T-helper 2 cell treated with Interferon-gamma antibody and Interleukin-4, amounts not matched to agents 100 ng/mL and 5 ng/mL, for 36 hours (primary cell): ENCODE measurements at regions not wholly inside any gene's neighbourhood (a gene's known extent, or its start where the extent isn't known, plus 50 kb on each side); places are given as distances from the start of the nearest gene placed in this dataset.

Source experiments
- intact Hi-C: fragments of 100-400 bp; cut with micrococcal nuclease; formaldehyde crosslinking; loops from one replicate; pipeline ENCODE4 v1.15.1; 2023

GRCh38 chr11:115591380-115591779 lies 87.2 kb upstream of the CADM1 start:
- intact Hi-C loops, result no loop called here

GRCh38 chr11:115590254-115590653 lies 86.0 kb upstream of the CADM1 start:
- intact Hi-C loops, result no loop called here

GRCh38 chr11:115587718-115588342 lies 83.6 kb upstream of the CADM1 start:
- intact Hi-C loops, result no loop called here

- intact Hi-C loops, result no loop called here
Observed at GRCh38 chr11:115585361-115586024, 81.3 kb upstream of the CADM1 start.

GRCh38 chr11:115581871-115582639 lies 77.8 kb upstream of the CADM1 start:
- intact Hi-C loops, result no loop called here

GRCh38 chr11:115580927-115581680 lies 76.9 kb upstream of the CADM1 start:
- intact Hi-C loops, result no loop called here

GRCh38 chr11:115580416-115580815 lies 76.2 kb upstream of the CADM1 start:
- intact Hi-C loops, result no loop called here

- intact Hi-C loops, result no loop called here
Observed at GRCh38 chr11:115579181-115579825, 75.1 kb upstream of the CADM1 start.

GRCh38 chr11:115578275-115578674 lies 74.1 kb upstream of the CADM1 start:
- intact Hi-C loops, result no loop called here

GRCh38 chr11:115577701-115578100 lies 73.5 kb upstream of the CADM1 start:
- intact Hi-C loops, result no loop called here

GRCh38 chr11:115576606-115577380 lies 72.6 kb upstream of the CADM1 start:
- intact Hi-C loops, result no loop called here

GRCh38 chr11:115572551-115572950 lies 68.3 kb upstream of the CADM1 start:
- intact Hi-C loops, result no loop called here

GRCh38 chr11:115566180-115566764 lies 62.1 kb upstream of the CADM1 start:
- intact Hi-C loops, result no loop called here

- intact Hi-C loops, result no loop called here
Observed at GRCh38 chr11:115564851-115565250, 60.6 kb upstream of the CADM1 start.

- intact Hi-C loops, result no loop called here
Observed at GRCh38 chr11:115561116-115561515, 56.9 kb upstream of the CADM1 start.

- intact Hi-C loops, result no loop called here
Observed at GRCh38 chr11:115558635-115559034, 54.4 kb upstream of the CADM1 start.

- intact Hi-C loops, result no loop called here
Observed at GRCh38 chr11:115557681-115558080, 53.5 kb upstream of the CADM1 start.

- intact Hi-C loops, result no loop called here
Observed at GRCh38 chr11:115556984-115557383, 52.8 kb upstream of the CADM1 start.

GRCh38 chr11:115555336-115556090 lies 51.3 kb upstream of the CADM1 start:
- intact Hi-C loops, result no loop called here
